ENCODE measurements at regions not wholly inside any gene's neighbourhood (a gene's known extent, or its start where the extent isn't known, plus 50 kb on each side); places are given as distances from the start of the nearest gene placed in this dataset.

- Histone ChIP-seq H4K20me1 (ENCODE audit: insufficient read depth) (no peaks in the 10 kb centered on the region), H3K4me2 (no peak overlapping the region), H3K79me2 (ENCODE audit: insufficient read depth) (no peaks in the 10 kb centered on the region), H3K9me2 (no peaks in the 10 kb centered on the region), H3K9ac (no peak overlapping the region), H3K4me3 (ENCODE audit: low read depth in 2 of 2, low read length in 1 of 2) (no peak overlapping the region), H2AFZ (ENCODE audit: low read depth) (no peak overlapping the region), H3K27me3 (ENCODE audit: insufficient read depth) (no peaks in the 10 kb centered on the region), H3F3A (replicated peaks; ENCODE audit: insufficient read depth) (peaks cover 7% of the 10 kb centered on the region), H3K4me1 (ENCODE audit: control insufficient read depth in 1 of 2, insufficient read depth in 2 of 2, low read depth in 1 of 2, low read length in 1 of 2) (no peaks in the 10 kb centered on the region), H3K27ac (ENCODE audit: low read depth in 2 of 2, low read length in 1 of 2) (peak overlapping the region in 1 of 2 experiments; percentile 53; a peak in 1 of 4 replicates), H3K36me3 (replicated peaks in 1 of 2; ENCODE audit: control insufficient read depth in 1 of 2, insufficient read depth in 2 of 2, low read length in 1 of 2) (no peaks in the 10 kb centered on the region), H3K9me3 (no peaks in the 10 kb centered on the region)
- TF ChIP-seq FOXJ3 (CRISPR knock-in tag; IDR thresholded peaks at IDR 0.05) (no peak), PBX3 (IDR thresholded peaks at IDR 0.05) (peak; percentile 27; the same call in 1 of the 2 replicates), EZH2phosphoT487 (IDR thresholded peaks at IDR 0.05; ENCODE audit: borderline replicate concordance, low read depth) (no peak), NFIC (IDR thresholded peaks at IDR 0.05; ENCODE audit: borderline replicate concordance) (peak; percentile 56; the same call in 1 of the 2 replicates), YY1 (IDR thresholded peaks at IDR 0.05; ENCODE audit: low read depth) (no peak), TCF12 (IDR thresholded peaks at IDR 0.05) (peak; percentile 85), MAX (IDR thresholded peaks at IDR 0.05; ENCODE audit: low read depth) (peak; percentile 50; the same call in 1 of the 2 replicates), FOSL2 (IDR thresholded peaks at IDR 0.05; ENCODE audit: borderline replicate concordance, low read depth) (peak; percentile 48), ZBTB33 (IDR thresholded peaks at IDR 0.05; ENCODE audit: borderline replicate concordance, low read depth) (no peak), JUND (IDR thresholded peaks at IDR 0.05) (peak; percentile 54; the same call in 1 of the 2 replicates), USF2 (IDR thresholded peaks at IDR 0.05; ENCODE audit: borderline replicate concordance, low read depth, low read length) (no peak), FOXM1 (IDR thresholded peaks at IDR 0.05; ENCODE audit: low read depth) (no peak)
- ChIA-PET POLR2A (no interaction called here), CTCF (no interaction called here)
- no peak for DNase-seq
These were observed 238.9 kb downstream of the IPMK start for GRCh38 chr10:58028597-58029366.

GRCh38 chr10:58027426-58027825, 240.3 kb downstream of the IPMK start:
- Histone ChIP-seq H3K4me1 (ENCODE audit: control insufficient read depth in 1 of 2, insufficient read depth in 2 of 2, low read depth in 1 of 2, low read length in 1 of 2) (peaks cover 0 to 3% of the 10 kb centered on the region in 2 experiments; a peak in 1 of 4 replicates), H3K79me2 (ENCODE audit: insufficient read depth) (no peaks in the 10 kb centered on the region), H3K9ac (no peak overlapping the region), H3K4me3 (ENCODE audit: low read depth in 2 of 2, low read length in 1 of 2) (no peak overlapping the region), H3K27me3 (ENCODE audit: insufficient read depth) (no peaks in the 10 kb centered on the region), H3K27ac (ENCODE audit: low read depth in 2 of 2, low read length in 1 of 2) (no peak overlapping the region), H3K4me2 (no peak overlapping the region), H3F3A (replicated peaks; ENCODE audit: insufficient read depth) (peaks cover 21% of the 10 kb centered on the region), H4K20me1 (ENCODE audit: insufficient read depth) (no peaks in the 10 kb centered on the region), H2AFZ (ENCODE audit: low read depth) (no peak overlapping the region), H3K36me3 (replicated peaks in 1 of 2; ENCODE audit: control insufficient read depth in 1 of 2, insufficient read depth in 2 of 2, low read length in 1 of 2) (no peaks in the 10 kb centered on the region), H3K9me2 (no peaks in the 10 kb centered on the region), H3K9me3 (no peaks in the 10 kb centered on the region)
- no peak for DNase-seq
- POLR2A ChIA-PET, result no interaction called here
- CTCF ChIA-PET, result no interaction called here
- WGBS (ENCODE audit: low lambda C conversion rate), result 87% methylated on average over 1 of the region's 1 CpG
- TF ChIP-seq POLR2AphosphoS5 (IDR thresholded peaks at IDR 0.05; ENCODE audit: low read depth, low read length) (no peak), FOXJ3 (CRISPR knock-in tag; IDR thresholded peaks at IDR 0.05) (no peak), RCOR1 (IDR thresholded peaks at IDR 0.05; ENCODE audit: low read length) (no peak), TAF1 (IDR thresholded peaks at IDR 0.05; ENCODE audit: borderline replicate concordance, low read depth, low read length) (no peak), EP300 (IDR thresholded peaks at IDR 0.05; ENCODE audit: borderline replicate concordance in 1 of 2, low read depth in 1 of 2, low read length in 1 of 2) (no peak), REST (IDR thresholded peaks at IDR 0.05; ENCODE audit: low read depth, low read length) (no peak), USF2 (IDR thresholded peaks at IDR 0.05; ENCODE audit: borderline replicate concordance, low read depth, low read length) (no peak), TCF12 (IDR thresholded peaks at IDR 0.05) (no peak), CHD2 (IDR thresholded peaks at IDR 0.05; ENCODE audit: low read length, partially characterized antibody) (no peak), FOSL2 (IDR thresholded peaks at IDR 0.05; ENCODE audit: borderline replicate concordance, low read depth) (no peak)
